ENCODE measurements at regions not wholly inside any gene's neighbourhood (a gene's known extent, or its start where the extent isn't known, plus 50 kb on each side); places are given as distances from the start of the nearest gene placed in this dataset.

DNA sequence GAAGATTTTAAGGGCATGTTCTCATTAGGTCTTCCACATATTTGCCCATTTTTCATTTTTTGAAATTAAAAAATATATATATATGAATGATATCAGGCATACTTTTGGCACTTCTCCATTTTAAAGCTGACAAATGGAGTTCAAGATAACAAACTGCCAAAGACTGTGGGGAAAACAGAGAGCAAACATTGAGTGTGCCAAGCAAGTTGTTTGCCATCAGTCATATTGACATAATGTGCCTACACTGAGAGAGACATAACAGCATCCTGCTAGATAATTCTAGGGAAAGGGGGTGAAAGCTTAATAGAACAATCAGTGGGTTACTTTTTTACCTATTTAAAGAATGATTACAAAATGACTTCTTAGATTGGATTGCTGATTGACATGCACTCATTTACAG lies 529.4 kb upstream of the CXADR start:
- DNase-seq, result no peak

GRCh38 chr21:16992448-16992847 lies 520.4 kb upstream of the CXADR start:
- no peak for DNase-seq

GRCh38 chr21:16993416-16994038 lies 519.3 kb upstream of the CXADR start:
- no peak for DNase-seq

- no peak for DNase-seq
These were observed 510.1 kb upstream of the CXADR start for GRCh38 chr21:17002594-17003257.

DNA sequence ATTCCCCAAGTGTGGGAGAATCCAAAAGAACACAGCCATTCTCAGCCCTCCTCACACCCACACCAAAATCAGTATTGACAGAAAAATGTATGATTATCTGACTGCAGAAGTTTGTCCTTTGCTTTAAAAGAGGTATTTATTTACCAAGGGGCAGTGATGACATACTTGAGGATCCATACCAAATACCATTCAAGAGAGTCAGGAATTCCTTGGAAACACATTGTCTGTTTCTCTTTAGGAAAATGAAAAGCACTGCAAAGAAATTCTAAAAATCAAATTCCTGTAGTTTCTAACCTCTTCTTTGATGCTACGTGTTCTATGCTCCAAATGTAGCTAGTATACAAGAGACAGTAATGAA lies 509.6 kb upstream of the CXADR start:
- no peak for DNase-seq

DNA sequence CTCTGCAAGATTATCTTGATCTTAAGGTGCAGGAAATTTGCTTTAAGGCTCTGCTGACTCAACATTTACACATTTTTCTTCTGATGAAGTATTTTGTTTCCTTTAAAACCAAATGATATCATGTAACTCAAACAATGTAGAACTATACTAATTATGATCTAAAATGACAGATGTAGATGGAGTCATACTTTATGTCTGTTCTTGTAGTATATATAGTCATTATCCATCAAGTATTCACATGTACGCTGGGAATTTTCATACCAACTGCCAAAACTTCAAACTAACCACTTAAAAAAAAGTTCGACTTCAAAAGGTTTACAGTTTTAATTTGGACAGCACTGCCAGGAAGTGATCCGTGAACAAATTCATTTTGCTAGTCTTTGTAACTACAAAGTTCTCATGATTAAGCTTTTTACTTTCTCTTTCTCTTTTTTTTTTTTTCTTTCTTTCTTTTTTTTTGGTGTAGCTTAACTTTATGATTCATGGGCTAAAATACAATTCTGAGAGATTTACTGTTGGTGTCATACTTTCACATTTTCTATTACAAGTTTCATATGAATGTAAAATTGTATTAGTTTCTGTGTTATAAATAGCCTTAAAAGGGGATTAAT lies 509.0 kb upstream of the CXADR start:
- no peak for DNase-seq

GRCh38 chr21:17032141-17032655 lies 480.6 kb upstream of the CXADR start:
- no peak for DNase-seq

DNA sequence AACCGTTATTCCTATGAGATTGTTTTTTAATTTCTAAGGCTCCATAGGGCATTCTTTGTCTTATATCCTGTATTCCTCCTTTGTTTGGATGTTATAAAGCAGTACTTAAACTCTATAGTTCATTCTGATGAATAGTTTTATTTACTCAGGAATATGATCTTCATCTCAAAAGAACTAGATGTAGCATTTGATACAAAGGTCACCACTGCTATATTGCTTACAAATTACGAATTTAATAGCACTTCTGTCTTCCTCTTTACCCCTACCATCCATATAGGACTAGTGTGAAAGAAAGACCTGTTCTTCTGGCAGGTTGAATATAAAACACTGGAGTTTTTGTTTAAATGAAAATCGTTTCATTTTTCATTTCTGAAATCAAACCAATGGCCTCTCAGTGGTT lies 468.1 kb upstream of the CXADR start:
- no peak for DNase-seq

- no peak for DNase-seq
These were observed 467.5 kb upstream of the CXADR start for GRCh38 chr21:17045214-17045853.

- no peak for DNase-seq
These were observed 463.9 kb upstream of the CXADR start for GRCh38 chr21:17048974-17049373.

DNA sequence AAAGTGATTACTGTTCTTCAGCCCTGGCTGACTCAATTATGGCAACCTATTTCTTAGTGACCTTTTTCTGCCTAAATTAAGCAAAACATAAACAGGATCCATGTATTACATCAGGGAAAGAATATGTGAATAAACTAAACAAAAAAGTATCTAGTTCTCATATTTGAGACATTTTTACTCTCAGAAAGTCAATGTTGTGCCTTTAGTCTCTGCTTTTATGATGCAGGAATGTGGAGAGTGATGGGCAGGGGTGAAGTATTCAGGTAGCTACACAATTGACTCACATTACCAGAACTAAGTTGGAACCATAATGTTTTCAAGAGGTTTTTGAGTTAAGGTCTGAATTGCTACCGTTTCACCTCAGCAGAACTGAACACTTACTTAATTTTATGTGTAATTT lies 462.7 kb upstream of the CXADR start:
- no peak for DNase-seq

DNA sequence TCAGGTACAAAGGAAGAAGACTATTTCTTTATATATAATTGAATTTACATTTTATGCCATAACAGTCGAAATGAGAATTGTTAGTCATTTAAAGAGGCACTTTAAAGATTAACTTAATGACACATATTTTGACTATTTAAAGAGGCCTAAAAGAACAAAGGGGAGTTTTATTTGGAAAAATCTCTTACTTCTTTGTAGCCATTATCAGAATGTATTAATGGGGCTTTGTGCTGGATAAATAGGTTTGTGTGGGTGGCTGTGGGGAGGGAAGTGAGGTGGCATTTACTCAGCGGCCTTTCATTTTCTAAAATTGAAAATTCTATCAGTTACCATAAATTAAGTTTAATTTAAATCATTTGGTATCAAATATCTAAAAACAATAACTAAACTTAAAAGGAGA lies 462.2 kb upstream of the CXADR start:
- DNase-seq, result no peak

- no peak for DNase-seq
These were observed 461.8 kb upstream of the CXADR start for GRCh38 chr21:17051054-17051453.

GRCh38 chr21:17053321-17053720 lies 459.5 kb upstream of the CXADR start:
- no peak for DNase-seq

DNA sequence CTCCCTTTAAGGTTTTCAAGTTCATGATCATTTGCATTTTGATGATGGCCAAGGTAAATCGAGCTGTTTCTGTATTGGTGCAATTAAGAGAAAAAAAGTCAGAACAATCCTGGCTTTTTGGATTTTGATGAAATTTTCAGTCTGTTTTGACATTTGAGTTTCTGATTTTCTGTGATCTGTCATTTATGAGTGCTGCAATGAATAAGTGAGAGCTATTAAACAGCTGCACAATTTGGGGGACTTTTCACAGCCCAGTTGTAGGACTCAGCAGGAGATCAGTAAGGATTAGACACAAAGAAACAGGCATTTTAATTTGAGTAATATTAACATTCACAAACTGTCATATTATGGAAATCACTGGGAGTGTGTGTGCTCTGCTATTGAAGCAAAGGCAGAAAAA lies 452.9 kb upstream of the CXADR start:
- DNase-seq, result no peak

- no peak for DNase-seq
These were observed 446.8 kb upstream of the CXADR start for GRCh38 chr21:17066006-17066405.

DNA sequence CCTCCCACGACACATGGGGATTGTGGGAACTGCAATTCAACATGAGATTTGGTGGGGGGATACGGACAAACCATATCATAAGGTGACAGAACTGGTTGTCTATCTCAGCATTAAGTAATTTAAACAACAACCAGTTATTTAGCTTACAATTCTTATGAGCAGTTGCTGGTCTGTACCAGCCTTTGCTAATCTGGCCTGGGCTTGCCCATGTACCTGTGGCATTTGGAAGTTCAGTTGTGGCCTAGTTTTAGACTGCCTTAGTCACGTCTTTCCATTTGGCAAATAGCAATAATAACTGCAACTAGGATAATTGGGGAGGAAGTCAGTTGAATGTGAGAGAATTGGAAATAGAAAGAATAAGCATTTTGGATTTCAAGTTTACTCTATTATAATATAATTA lies 441.8 kb upstream of the CXADR start:
- DNase-seq, result no peak

GRCh38 chr21:17081193-17081592 lies 431.6 kb upstream of the CXADR start:
- DNase-seq, result no peak

DNA sequence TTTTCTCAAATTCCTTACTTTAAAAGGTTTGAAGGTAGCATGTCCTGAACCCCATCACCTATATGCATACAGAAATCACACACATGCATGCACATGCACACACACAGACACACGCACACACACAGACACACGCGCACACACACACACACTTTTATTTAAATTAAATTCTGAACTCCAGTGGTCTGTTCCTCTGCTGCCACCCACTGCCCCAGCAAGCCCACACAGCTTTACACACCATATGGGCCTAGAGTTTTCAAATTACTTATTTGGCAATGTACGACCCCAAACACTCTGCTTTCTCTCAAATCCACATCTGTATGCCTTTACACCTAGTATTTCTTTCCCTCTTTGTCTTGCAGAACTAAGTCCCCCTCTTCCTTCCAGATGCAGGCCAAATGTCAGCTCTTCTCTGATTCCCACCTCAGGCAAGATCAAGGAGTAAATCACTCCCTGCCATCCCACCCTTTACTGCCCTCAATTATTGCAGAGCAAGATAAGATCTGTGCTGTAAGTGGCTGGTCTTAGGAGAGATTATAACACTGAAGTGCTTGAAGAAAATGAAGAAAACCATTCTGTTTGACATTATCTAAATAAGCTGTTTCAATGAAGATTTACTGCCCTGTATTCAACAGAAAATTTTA lies 429.9 kb upstream of the CXADR start:
- no peak for DNase-seq

GRCh38 chr21:17085707-17086106 lies 427.1 kb upstream of the CXADR start:
- no peak for DNase-seq

GRCh38 chr21:17088500-17088899 lies 424.3 kb upstream of the CXADR start:
- no peak for DNase-seq

DNA sequence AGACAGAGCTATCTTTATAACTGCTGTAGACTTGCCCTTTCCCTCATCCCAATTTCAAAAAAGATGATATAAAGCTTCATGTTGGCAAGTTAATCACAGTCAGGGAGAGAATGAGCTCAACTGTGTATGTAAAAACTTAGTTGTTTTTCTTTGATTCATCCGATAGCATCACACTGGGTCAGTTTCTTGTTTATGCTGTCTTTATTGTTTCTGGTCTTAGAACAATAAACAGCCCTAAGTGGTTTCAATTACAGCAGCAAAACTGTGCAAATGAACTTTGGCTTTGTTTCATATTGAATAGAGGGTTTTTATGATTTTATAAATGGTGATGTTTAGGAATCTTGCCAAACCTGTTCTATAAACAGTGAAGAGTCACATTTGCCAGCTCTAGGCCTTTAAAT lies 423.8 kb upstream of the CXADR start:
- no peak for DNase-seq

DNA sequence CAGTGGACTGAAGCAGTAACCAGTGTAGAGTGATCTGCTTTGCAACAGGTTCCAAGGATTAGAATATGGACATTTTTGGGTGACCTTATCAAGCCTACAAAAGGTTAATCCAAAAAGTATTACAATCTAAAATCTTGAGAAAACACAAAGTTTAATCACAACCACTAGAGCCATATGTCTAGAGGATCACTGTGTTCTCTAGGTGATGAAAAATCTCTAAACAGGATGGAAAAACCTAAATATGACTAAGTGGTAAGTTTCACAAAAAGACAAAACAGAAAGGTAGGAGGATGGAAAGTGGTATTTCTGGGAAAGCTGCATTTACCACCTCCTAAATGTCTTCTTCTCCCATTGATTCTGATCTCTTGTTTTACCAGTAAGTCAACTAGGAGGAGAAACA lies 411.1 kb upstream of the CXADR start:
- no peak for DNase-seq

GRCh38 chr21:17105932-17106331 lies 406.9 kb upstream of the CXADR start:
- DNase-seq, result no peak
